ENCODE measurements at regions not wholly inside any gene's neighbourhood (a gene's known extent, or its start where the extent isn't known, plus 50 kb on each side); places are given as distances from the start of the nearest gene placed in this dataset.

GRCh38 chr12:114478865-114479264, 72.9 kb upstream of the TBX5 start:
- H3K36me3 ChIP-seq (replicated peaks; ENCODE audit: insufficient read depth, low read depth): no peaks in the 10 kb centered on the region
- H3K9me2 ChIP-seq (replicated peaks; ENCODE audit: insufficient read depth): no peaks in the 10 kb centered on the region
- H3K27ac ChIP-seq: no peak overlapping the region
- H3K4me3 ChIP-seq: no peak overlapping the region
- 59% methylated on average over 5 of the region's 5 CpGs for WGBS (ENCODE audit: low lambda C conversion rate, missing lambda C conversion rate)
- TF ChIP-seq EZH2 (IDR thresholded peaks at IDR 0.05; ENCODE audit: borderline replicate concordance) (no peak), CTCF (IDR thresholded peaks at IDR 0.05; ENCODE audit: poor library complexity) (no peak)
- no peak for DNase-seq (ENCODE audit: low spot score)
- H3K9me3 ChIP-seq (ENCODE audit: low read depth): no peaks in the 10 kb centered on the region
- peaks cover 4% of the 10 kb centered on the region for H3K4me1 ChIP-seq (ENCODE audit: insufficient read depth)
- peaks cover 77% of the 10 kb centered on the region for H3K27me3 ChIP-seq
- peak overlapping the region; percentile 79 for H3K4me2 ChIP-seq
- no peaks in the 10 kb centered on the region for H3K79me2 ChIP-seq
- no peak overlapping the region for H2AFZ ChIP-seq
- H4K20me1 ChIP-seq (ENCODE audit: insufficient read depth, poor library complexity, severe bottlenecking): no peaks in the 10 kb centered on the region

DNA sequence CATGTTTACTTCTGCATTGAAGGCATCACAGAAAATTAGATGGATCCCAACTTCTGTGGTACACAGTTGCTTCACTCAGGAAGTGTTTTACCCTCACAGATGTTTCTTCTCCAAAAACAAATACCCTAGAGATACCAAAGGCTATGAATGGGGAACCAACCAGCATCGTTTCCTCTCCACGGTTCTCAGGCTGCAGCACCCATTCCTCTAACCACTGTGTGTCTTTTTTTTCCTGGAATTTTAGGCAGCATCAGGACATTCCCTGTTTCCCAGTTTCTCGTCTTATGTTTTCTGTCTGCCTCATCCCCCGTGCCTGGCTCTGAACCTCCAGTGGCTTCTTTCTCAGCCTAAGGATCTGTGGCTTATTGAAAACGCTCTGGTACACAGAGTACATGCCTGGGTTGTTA, 72.0 kb upstream of the TBX5 start:
- Histone ChIP-seq H3K79me2 (no peaks in the 10 kb centered on the region), H3K27ac (no peak overlapping the region), H3K4me2 (no peak overlapping the region), H3K9me2 (replicated peaks; ENCODE audit: insufficient read depth) (no peaks in the 10 kb centered on the region), H3K27me3 (peaks cover 80% of the 10 kb centered on the region), H3K4me3 (no peak overlapping the region), H4K20me1 (ENCODE audit: insufficient read depth, poor library complexity, severe bottlenecking) (no peaks in the 10 kb centered on the region), H2AFZ (no peak overlapping the region), H3K9me3 (ENCODE audit: low read depth) (no peaks in the 10 kb centered on the region), H3K36me3 (replicated peaks; ENCODE audit: insufficient read depth, low read depth) (no peaks in the 10 kb centered on the region), H3K4me1 (ENCODE audit: insufficient read depth) (peaks cover 4% of the 10 kb centered on the region)
- no peak for DNase-seq (ENCODE audit: low spot score)
- 30% methylated on average over 5 of the region's 5 CpGs for whole genome bisulfite sequencing (ENCODE audit: low lambda C conversion rate, missing lambda C conversion rate)
- no peak for TF ChIP-seq EZH2phosphoT487 (IDR thresholded peaks at IDR 0.05; ENCODE audit: low read depth, severe bottlenecking, unreplicated experiment)
- no peak for TF ChIP-seq EZH2 (IDR thresholded peaks at IDR 0.05; ENCODE audit: borderline replicate concordance)
- TF ChIP-seq CTCF (IDR thresholded peaks at IDR 0.05; ENCODE audit: poor library complexity): no peak

DNA sequence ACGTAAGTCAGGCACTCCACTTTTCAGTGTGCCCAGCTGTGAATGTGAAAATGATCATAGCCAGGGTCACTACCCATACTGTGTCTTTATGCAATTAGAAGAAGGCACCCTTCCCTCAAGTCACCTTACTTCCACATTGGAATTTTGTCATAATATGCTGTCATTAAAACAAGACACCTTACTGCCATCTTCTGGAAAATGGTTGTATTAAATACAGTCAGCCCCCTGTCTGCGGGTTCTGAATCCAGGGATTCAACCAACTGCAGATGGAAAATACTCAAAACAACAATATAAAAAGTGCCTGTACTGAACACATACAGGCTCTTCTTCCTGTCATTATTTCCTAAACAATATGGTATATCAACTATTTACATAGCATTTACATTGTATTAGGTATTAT, 70.2 kb upstream of the TBX5 start:
- no peak overlapping the region for H3K27ac ChIP-seq
- H3K9me2 ChIP-seq (replicated peaks; ENCODE audit: insufficient read depth): no peaks in the 10 kb centered on the region
- no peaks in the 10 kb centered on the region for H3K9me3 ChIP-seq (ENCODE audit: low read depth)
- peaks cover 4% of the 10 kb centered on the region for H3K4me1 ChIP-seq (ENCODE audit: insufficient read depth)
- H3K4me3 ChIP-seq: no peak overlapping the region
- DNase-seq (ENCODE audit: low spot score): peak; percentile 40
- no peaks in the 10 kb centered on the region for H3K36me3 ChIP-seq (replicated peaks; ENCODE audit: insufficient read depth, low read depth)
- H2AFZ ChIP-seq: no peak overlapping the region
- TF ChIP-seq EZH2phosphoT487 (IDR thresholded peaks at IDR 0.05; ENCODE audit: low read depth, severe bottlenecking, unreplicated experiment): no peak
- peak; percentile 50 for TF ChIP-seq CTCF (IDR thresholded peaks at IDR 0.05; ENCODE audit: poor library complexity)
- peaks cover 72% of the 10 kb centered on the region for H3K27me3 ChIP-seq
- no peaks in the 10 kb centered on the region for H3K79me2 ChIP-seq
- no peaks in the 10 kb centered on the region for H4K20me1 ChIP-seq (ENCODE audit: insufficient read depth, poor library complexity, severe bottlenecking)
- no peak overlapping the region for H3K4me2 ChIP-seq
- 56% methylated on average over 2 of the region's 2 CpGs for WGBS (ENCODE audit: low lambda C conversion rate, missing lambda C conversion rate)

- WGBS (ENCODE audit: low lambda C conversion rate, missing lambda C conversion rate): 86% methylated on average over 3 of the region's 3 CpGs
- no peaks in the 10 kb centered on the region for H3K79me2 ChIP-seq
These were observed 67.8 kb upstream of the TBX5 start for GRCh38 chr12:114473717-114474116.

More at GRCh38 chr12:114473717-114474116, 67.8 kb upstream of the TBX5 start:
- H3K4me1 ChIP-seq (ENCODE audit: insufficient read depth): no peaks in the 10 kb centered on the region
- no peaks in the 10 kb centered on the region for H3K9me3 ChIP-seq (ENCODE audit: low read depth)
- TF ChIP-seq CTCF (IDR thresholded peaks at IDR 0.05; ENCODE audit: poor library complexity) (no peak), EZH2 (IDR thresholded peaks at IDR 0.05; ENCODE audit: borderline replicate concordance) (no peak), EZH2phosphoT487 (IDR thresholded peaks at IDR 0.05; ENCODE audit: low read depth, severe bottlenecking, unreplicated experiment) (no peak)
- H3K9me2 ChIP-seq (replicated peaks; ENCODE audit: insufficient read depth): no peaks in the 10 kb centered on the region
- no peak overlapping the region for H2AFZ ChIP-seq
- no peak for DNase-seq (ENCODE audit: low spot score)
- no peaks in the 10 kb centered on the region for H3K36me3 ChIP-seq (replicated peaks; ENCODE audit: insufficient read depth, low read depth)
- no peaks in the 10 kb centered on the region for H4K20me1 ChIP-seq (ENCODE audit: insufficient read depth, poor library complexity, severe bottlenecking)
- H3K27me3 ChIP-seq: peaks cover 62% of the 10 kb centered on the region
- no peak overlapping the region for H3K4me2 ChIP-seq
- H3K27ac ChIP-seq: no peak overlapping the region
- no peak overlapping the region for H3K4me3 ChIP-seq

Data from hepatocyte (in vitro differentiated cells).